Adrenal gland (tissue), 5 donors: ENCODE measurements at regions not wholly inside any gene's neighbourhood (a gene's known extent, or its start where the extent isn't known, plus 50 kb on each side); places are given as distances from the start of the nearest gene placed in this dataset.
"Not testable (repeated sequence)": the region's sequence is repeated elsewhere in the genome, so short reads cannot be mapped to it uniquely, and the experiment has no call there.

ENCODE experiments used
- CTCF ChIP-seq, 6 experiments: fragments of 450-650 bp in 4 of 6; fragments of 200-600 bp in 2 of 6; sonication (generic) in 1 of 6; IDR thresholded peaks; 1 replicate in 5 of 6; 2 replicates in 1 of 6; pipeline versions ENCODE4 v1.5.1 to v1.8.0; 2016 to 2021; ENCODE audit warnings: antibody characterized with exemption in 6 of 6, mild to moderate bottlenecking in 2 of 6, moderate library complexity in 1 of 6
- POLR2A ChIP-seq, 2 donors: fragments of 450-650 bp; IDR thresholded peaks; one replicate each; pipeline ENCODE4 v1.6.1; 2017; ENCODE audit warnings: antibody characterized with exemption in 2 of 2, mild to moderate bottlenecking in 2 of 2, moderate library complexity in 1 of 2
- donor health status: DM: no; HTN: no; CAD: no.

- TF ChIP-seq CTCF, POLR2A (IDR thresholded peaks at IDR 0.05): not testable (repeated sequence)
These were observed 92.5 kb downstream of the NSUN5 start for GRCh38 chr7:73216046-73216675.
